ENCODE measurements at regions not wholly inside any gene's neighbourhood (a gene's known extent, or its start where the extent isn't known, plus 50 kb on each side); places are given as distances from the start of the nearest gene placed in this dataset.
"Not testable (repeated sequence)": the region's sequence is repeated elsewhere in the genome, so short reads cannot be mapped to it uniquely, and the experiment has no call there.

DNA sequence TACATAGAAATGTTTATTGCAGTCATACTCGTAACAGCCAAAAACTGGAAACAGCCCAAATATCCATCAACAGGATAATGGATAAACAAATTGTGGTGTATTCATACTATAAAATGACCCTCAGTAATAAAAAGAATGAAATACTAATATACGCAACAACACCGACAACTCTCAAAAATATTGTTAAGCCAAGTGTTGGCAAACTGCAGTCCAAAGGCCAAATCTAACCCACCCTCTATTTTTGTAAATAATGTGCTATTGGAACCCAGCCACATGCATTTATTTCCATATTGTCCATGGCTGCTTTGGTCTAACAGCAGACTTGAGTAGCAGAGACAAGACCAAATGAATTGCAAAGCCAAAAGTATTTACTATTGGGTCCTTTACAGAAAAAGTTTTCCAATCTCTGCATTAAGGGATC, 151.0 kb downstream of the MREG start:
- no peak for DNase-seq (ENCODE audit: low spot score)

DNA sequence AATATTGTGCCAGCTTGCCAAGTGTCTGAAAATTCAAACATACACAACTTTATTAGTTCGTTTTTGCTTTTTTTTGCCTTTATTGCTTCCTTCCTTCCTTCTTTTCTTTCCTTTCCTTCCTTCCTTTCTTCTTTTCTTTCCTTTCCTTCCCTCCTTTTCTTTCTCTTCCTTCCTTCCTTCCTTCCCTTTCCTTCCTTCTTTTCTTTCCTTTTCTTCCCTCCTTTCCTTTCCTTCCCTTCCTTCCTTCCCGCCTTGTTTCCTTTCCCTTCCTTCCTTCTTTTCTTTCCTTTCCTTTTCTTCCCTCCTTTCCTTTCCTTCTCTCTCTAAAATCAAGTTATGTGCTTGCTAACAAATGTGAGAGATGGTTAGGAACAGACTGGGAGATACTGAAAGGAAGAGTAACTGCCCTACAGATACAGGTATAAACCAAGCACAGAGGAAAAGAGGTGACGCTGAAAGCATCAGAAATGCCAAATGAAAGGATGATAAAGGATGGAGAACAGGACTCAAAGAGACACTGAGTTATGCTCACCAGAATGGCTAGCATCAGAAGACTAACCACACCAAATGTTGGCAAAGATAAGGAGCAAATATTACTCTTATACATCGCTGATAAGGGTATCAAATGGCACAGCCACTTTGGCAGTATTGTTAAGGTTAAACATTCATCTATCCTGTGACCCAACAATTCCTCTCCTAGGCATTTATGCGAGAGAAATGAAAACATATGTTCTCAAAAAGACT, 151.6 kb downstream of the MREG start:
- DNase-seq (ENCODE audit: low spot score): no peak

DNA sequence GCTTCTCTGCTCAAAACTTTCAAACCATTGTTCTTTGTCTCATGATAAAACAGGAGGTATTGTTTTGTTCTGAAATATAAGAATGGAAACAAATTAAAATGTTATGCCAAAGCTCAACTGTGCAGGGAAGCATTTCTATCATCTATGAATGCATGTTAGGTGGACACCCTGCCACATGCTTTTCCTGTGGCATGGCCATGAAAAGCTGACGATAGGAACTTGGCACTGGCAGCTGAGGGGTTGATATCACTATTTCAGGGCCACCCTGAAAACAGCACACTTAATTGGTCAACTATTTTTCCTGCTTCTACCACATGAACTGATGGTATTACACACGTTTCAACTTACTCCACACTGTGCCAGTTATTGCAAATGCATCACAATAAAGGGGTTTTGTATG, 157.3 kb downstream of the MREG start:
- no peak for DNase-seq (ENCODE audit: low spot score)

DNA sequence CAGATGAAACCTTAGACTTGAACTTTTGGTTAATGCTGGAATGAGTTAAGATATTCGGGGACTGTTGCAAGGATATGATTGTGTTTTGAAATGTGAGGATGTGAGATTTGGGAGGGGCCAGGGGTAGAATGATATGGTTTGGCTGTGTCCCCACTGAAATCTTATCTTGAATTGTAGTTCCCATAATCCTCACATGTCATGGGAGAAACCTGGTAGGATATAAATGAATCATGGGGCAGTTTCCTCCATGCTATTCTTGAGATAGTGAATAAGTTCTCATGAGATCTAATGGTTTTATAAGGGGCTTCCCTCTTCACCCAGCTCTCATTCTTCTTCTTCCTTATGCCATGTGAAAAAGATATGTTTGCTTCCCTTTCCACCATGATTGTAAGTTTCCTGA, 158.0 kb downstream of the MREG start:
- not testable (repeated sequence) for DNase-seq (ENCODE audit: low spot score)

DNA sequence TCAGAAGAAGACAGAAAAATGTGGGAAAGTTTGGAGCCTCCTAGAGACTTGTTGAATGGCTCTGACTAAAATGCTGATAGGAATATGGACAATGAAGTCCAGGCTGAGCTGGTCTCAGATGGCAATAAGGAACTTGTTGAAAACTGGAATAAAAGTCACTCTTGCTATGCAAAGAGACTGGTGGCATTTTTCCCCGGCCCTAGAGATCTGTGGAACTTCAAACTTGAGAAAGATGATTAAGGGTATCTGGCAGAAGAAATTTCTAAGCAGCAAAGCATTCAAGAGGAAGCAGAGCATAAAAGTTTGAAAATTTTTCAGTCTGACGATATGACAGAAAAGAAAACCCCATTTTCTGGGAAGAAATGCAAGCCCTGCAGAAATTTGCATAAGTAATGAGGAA, 159.3 kb downstream of the MREG start:
- DNase-seq (ENCODE audit: low spot score): no peak

DNA sequence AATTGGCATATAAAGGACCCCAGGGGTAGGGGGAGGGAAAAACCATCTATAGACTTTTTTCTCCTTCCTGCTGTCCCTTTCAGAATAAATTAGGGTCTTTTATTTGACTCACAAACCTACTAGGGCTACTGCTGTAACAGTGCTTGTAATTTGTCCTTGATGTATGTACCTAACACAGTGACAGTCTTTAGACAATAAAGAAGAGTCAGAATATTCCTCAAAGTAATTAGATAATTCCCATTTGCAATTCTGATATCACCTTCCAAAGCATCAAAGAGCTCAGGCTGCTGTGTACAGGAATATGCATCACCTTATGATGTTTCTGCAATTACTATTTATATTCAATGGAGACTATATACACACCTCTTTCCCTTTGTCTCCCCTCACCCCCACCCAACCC, 161.7 kb downstream of the MREG start:
- no peak for DNase-seq (ENCODE audit: low spot score)

DNA sequence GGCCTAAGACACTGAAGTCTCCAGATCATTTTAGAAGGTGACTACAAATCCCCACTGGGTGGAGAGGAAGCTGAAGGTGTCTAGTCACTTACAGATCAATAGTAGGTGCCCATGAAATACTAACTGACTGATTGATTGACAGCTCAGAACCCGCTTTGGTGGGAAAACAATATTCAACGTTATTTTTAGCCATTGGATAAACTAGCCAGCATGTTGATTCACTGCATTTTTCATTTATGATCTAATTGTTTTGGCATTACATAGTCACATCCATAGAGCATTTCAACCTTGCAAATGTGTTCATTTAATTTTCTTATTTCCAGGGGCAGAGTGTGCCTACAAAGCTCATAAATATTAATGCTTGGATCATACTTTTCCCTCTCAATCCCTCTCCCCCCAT, 162.3 kb downstream of the MREG start:
- no peak for DNase-seq (ENCODE audit: low spot score)

DNA sequence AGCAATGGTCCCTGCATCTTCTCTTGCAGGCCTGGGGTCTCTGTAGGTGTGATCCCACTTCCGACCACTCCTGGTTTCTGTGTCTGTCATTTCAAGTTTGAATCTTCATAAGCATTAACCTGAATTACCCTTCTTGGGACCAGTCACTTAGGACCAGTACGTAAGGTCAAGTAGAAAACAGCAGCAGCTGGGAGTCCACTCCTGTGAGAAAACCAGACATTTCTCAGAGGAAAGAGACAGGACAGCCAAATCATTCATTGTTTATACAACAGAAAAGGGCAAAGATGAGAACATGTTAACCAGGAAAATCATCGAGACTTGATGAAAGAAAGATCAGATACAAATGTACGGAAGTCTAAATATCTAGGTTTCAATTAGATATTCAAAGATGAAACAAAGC, 163.0 kb downstream of the MREG start:
- DNase-seq (ENCODE audit: low spot score): no peak

DNA sequence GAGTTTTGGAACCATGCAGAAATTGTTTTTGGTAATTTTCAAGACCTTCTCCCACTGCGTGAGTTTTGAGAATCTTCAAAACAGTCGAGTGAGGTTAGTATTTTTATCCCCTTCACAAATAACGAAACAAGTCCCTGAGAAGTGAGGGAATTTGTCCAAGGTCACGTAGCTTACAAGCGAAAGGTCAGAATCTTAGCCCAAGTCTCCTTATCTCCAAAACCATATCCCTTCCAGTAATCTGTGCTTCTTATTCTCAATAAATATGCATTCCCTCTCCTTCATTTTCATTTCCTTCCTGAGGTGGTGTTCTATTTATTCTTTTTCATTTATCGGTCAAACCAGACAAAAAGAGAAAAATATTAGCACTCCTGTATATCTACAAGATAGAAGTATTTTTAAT, 163.6 kb downstream of the MREG start:
- no peak for DNase-seq (ENCODE audit: low spot score)

DNA sequence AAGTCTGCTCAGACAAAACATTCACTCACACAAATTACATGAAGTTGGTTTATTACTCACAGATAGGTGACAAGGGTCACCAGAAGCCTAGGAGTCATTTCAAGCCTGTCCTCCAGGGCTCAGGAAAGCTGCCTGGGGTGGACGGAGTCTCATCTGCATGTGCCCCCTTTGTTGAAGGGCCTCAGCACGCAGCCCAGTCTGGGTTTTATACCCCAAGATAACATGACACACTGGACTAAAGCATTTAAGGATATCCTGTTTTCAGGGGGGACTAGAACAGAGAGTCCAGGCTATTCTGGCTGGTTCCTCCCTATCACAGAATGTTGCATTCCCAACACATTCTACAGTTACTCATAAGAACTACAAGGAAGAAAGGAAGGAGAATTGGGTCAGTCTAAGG, 164.7 kb downstream of the MREG start:
- DNase-seq (ENCODE audit: low spot score): no peak

DNA sequence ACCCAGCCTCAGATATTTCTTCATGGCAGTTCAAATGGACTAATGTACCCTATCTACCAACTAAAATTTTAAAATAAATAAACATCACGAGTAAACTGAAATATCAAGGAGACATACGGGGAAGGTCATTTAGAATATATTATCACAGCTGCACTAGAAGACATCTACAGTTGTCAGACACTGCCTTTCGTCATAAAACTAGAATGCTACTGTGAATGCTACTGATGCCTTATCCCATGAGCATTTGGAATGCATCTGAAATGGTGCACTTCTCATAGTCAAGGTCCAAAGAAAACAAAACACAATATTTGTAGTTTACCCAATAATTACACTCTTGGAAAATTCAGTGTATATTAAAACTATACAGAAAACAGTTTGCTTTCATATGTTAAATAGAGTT, 165.2 kb downstream of the MREG start:
- DNase-seq (ENCODE audit: low spot score): no peak

DNA sequence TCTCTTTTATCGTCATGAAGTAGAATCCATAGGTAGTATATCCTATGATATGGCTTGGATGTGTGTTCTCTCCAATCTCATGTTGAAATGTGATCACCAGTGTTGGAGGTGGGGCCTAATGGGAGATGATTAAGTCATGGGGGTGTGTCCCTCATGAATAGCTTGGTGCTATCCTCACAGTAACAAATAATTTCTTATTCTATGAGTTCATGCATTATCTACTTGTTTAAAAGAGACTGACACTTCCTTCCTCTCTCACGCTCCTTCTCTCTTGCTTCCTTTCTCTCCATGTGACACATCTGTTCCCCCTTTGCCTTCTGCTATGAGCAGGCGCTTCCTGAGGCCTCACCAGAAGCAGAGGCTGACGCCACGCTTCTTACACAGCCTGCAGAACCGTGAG, 165.6 kb downstream of the MREG start:
- no peak for DNase-seq (ENCODE audit: low spot score)

DNA sequence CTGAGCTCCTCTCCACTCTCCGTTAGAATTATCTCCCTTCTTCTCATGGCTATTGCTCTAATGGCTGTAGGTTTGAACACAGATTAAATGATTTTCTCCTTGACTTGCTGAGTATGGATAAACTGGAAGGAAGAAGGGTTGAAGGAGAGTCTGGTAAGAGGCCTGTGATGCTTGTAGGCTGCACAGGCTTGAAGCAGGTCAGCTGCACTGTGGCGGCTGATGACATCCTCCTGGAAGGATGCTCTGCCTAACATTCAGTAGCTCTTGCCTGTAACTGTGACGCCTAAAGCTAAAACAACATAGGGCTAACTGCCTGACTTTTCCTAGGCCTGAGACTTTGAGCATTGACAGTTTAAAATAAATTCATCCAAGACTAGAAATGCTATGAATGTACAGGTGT, 166.3 kb downstream of the MREG start:
- DNase-seq (ENCODE audit: low spot score): no peak

DNA sequence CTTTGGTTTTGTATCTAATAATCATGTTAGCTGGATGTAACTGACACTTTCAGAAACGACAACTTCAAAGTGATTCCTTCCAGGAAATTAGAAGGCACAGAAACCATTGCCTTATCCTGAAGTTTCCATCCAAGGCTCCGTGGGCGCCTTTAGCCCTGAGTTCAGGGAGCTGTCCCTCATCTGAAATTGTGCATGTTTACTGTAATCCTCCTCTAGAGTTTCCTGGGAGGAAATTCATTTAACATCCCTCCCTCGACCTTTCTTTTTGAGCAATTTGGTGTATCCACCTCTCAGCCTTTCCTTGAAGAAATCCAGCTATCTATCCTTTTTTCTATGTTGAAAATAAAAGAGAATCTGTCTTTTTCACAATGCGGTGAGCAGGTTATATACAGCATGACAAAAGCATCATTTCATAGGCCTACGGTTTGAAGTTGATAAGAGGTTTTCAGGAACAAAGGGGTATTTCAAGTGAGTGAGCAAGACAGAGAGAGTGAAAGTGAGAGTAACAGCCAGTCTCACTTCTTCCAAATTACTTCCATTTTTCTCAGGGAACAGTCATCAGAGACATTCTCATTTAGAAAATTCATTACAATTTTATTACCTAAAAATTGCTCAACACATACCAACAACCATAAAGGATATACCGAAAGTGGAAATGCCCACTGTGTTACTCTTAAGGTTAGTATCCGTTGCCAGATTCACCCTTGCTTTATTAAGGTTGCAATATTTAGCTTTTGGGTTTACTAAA, 167.3 kb downstream of the MREG start:
- DNase-seq (ENCODE audit: low spot score): no peak

DNA sequence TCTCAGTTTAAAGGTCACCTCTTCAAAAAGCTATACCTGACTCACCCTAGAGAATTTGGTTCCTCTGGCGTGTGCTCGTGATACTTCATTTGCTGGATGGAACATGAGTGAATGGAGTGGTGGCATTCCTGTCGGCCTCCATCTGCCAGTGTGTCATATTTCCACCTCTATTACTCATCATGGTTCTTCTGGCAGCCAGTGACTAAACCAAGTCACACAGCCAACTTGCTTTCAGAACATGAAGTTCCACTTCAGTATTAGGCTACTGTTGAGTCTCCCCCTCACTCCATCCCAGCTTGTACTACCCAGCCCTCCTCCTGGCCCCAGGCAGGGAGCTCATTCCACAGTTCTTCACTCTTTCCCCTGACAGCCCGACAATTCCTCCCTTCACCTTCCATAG, 169.8 kb downstream of the MREG start:
- no peak for DNase-seq (ENCODE audit: low spot score)

DNA sequence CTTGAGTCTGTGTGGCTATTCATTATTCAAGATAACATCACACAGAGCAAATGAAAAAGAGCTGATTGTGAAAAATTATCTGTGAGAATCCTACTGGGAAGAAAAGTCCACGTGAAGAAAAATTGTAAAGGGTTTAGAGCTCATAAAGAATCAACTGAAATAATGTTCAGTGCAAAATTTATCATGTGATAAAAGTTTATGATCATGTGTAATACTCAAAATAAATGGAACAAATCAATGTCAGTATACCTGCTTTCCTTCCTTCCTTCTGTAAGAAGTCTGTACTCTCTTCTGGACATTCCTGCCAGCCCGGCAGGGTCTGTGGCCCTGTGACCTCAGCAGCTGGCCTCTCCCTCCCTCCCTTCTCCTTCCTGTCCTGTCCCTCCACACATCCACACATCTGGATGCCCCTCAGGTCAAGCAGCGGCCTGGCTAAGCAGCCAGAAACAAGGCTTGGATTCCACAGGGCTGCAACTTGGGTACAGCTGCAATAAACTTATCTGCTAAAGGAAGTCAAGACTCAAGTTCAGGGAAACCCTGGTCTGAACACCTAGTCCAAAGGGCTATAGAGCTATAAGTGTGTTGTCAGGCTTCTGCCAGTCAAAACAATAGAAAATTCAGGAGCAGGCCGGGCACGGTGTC, 172.1 kb downstream of the MREG start:
- DNase-seq (ENCODE audit: low spot score): no peak

DNA sequence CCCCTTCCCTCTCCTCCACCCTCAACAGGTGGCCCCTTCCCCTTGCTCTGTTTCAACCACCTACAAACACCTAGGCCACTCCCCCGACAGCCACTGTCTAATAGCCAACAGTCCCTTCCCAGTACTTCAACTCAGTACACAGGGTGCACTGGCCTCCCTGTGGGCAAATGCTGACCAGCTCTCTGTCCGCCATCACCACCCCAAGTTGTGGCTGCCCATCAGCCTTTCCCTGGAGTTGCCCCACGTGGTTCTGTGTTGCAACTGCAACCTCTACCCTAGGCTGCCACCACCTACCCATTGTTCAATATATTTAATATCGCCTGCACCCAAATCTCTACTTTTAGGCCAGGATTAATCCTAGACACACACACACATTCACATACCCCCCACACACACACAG, 173.5 kb downstream of the MREG start:
- no peak for DNase-seq (ENCODE audit: low spot score)

DNA sequence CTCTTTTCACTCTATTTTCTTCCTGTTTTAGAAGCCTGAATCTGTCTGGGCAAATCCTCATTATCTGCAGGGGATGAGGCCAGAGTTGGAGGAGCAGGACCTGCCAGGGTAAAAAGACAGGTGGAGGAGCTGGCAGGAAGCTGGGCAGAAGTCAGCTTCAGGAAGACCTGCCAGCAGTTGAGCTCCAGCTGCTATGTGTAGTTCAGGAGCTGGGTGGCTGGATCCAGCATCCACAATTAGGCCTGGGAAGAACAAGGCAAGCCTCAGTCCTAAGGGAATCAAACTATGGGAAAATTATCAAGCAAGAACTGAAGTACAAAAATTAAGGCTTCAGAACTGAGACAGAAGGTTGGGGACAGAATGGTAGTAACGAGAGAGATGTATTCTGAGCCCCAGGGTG, 174.0 kb downstream of the MREG start:
- no peak for DNase-seq (ENCODE audit: low spot score)

DNA sequence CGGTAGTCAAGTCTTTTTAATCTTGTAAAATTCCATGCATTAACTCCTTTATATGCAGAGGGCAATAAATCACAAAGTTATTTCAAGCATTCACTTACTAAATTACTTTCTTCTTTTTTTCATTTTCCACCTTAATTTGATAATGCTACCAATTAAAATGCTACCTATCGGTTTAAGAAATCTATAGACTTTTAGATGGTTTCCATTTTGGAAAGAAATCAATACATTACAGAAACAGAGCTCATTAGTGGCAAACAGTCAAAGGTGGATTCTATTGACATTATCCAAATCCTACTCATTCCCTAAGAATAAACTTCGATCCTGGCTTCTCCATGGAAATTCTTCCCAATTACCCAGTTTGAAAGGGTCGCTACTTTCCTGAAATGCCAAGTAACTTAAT, 176.5 kb downstream of the MREG start:
- DNase-seq (ENCODE audit: low spot score): no peak

DNA sequence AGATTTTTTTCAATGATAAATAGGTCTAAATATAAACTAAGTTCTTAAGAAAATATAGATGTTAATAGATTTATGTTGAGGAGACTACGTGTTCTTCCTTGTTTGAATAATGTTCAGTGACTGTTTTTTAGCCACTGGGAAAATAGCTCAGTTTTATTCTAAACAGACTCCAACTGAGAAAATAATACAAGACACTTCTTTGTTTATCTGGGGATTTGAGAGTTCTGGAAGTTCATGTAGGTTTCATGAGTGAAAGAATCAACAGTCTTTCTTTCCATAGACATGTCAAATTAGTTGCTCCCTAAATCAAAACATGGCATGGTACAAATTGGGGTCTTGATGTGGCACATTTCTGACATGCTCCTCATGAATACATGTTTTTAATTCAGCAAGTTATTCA, 177.7 kb downstream of the MREG start:
- no peak for DNase-seq (ENCODE audit: low spot score)

DNA sequence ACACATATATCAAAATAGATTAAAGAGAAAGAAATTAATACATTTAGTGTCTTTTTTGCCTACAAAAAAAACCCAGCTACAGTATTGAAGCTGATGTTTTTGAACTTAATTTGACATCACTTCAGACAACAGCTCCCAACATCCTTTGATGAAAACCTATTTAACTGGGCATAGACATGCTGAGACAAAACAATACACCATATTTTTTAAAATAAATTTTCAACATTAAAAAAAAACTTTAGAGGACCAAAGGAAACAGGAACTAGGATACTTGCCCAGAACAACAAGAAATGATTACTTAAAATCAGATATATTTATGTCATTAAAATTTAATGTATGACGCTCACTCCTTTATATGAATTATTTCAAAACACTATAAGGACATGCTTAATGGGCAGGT, 178.1 kb downstream of the MREG start:
- no peak for DNase-seq (ENCODE audit: low spot score)

DNA sequence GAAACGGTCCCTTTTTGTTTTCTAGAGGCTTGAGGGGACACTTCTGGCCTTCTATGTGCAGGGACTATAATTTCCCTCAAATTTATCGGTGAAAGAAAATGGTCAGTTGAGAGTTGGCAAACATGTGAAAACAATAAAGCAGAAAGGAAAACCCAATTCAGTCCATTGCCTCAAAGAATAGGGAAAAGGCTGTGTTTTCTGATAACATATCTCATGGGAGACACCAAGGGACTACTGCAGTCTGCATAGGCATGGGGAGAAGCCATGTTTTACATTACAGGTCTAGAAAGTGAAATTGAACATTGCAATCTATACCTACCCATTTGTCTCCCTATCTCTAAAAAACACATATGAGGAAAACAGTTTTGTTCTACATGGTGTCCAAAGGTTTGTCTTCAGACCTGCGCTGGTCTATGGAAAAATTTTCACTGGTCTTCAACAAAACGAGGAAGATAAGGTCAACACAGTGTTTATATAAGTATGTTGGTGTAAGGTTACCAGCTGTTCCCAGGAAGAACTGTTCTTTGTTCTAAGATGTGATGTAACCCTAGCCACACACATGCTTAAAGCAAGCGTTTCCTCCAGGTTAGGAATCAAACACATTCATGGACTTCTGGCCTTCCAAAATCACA, 179.7 kb downstream of the MREG start:
- no peak for DNase-seq (ENCODE audit: low spot score)

DNA sequence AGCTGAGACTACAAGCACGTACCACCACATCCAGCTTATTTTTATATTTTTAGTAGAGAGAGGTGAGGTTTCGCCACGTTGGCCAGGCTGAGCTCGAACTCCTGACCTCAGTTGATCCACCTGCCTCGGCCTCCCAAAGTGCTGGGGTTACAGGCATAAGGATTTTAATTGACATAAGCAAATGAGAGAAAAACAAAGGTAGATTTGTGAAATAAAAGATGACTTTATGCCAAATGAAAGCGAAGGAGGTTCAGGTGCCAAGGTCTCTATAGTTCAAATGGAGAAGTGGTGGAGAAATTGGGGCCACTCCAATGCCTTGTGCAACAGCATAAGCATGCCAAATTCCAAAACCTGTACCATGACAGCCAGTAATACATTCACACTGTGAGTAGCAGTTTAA, 180.6 kb downstream of the MREG start:
- DNase-seq (ENCODE audit: low spot score): no peak

Measured in NAMALWA (cell line).